ENCODE measurements at regions not wholly inside any gene's neighbourhood (a gene's known extent, or its start where the extent isn't known, plus 50 kb on each side); places are given as distances from the start of the nearest gene placed in this dataset.

- TF ChIP-seq POLR2A (IDR thresholded peaks at IDR 0.05; ENCODE audit: low read length) (no peak), GATA1 (IDR thresholded peaks at IDR 0.05; ENCODE audit: low read depth, low read length) (no peak)
These were observed 74.9 kb downstream of the FOXI3 start for GRCh38 chr2:88377641-88377991.

All from erythroblast (primary cell).